ENCODE measurements at regions not wholly inside any gene's neighbourhood (a gene's known extent, or its start where the extent isn't known, plus 50 kb on each side); places are given as distances from the start of the nearest gene placed in this dataset.

GRCh38 chrX:15977644-15978043 lies 123.0 kb upstream of the AP1S2 start:
- no peak for DNase-seq

DNA sequence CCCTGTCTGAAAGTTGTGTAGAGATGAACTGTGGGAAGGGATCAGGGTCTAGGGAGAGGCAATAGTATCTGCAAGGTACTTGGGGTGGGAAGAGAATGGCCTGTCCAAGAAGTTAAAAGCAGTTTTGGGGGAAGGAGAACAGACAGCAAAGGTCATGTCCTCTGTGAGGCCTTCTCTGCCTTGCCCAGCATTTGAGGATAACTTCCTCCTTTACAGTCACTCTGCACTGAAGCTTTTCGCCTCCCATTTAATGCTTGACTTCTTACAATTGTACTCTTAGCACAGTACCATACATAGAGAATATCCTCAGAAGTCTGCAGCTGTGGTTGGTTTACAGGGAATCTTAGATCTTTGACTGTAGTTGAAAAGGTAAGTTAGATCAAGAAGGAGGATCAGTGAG lies 121.8 kb upstream of the AP1S2 start:
- DNase-seq = no peak

GRCh38 chrX:15973946-15974345 lies 119.3 kb upstream of the AP1S2 start:
- no peak for DNase-seq

- peak; percentile 32 for DNase-seq
Measured at GRCh38 chrX:15973299-15973698, 118.7 kb upstream of the AP1S2 start.

- DNase-seq = no peak
Measured at GRCh38 chrX:15971696-15972095, 117.1 kb upstream of the AP1S2 start.

DNA sequence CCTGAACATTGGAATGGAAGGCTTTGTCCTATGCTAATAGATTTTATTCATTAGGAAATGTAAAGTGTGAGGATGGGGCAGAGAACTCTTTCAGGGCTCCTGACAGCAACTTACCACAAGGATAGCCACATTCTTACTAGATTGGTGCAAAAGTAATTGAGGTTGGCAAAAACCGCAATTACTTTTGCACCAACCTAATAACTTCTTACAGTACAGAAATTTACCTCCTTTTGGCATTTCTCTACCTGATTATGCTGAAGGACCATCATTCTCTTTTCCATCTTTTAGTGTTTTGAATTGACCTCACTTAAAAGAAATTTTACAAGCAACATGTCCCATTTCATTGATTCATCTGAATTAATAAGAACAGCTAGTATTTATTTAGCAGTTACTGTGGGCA lies 109.2 kb upstream of the AP1S2 start:
- no peak for DNase-seq

- no peak for DNase-seq
Measured at GRCh38 chrX:15960237-15960636, 105.6 kb upstream of the AP1S2 start.

DNA sequence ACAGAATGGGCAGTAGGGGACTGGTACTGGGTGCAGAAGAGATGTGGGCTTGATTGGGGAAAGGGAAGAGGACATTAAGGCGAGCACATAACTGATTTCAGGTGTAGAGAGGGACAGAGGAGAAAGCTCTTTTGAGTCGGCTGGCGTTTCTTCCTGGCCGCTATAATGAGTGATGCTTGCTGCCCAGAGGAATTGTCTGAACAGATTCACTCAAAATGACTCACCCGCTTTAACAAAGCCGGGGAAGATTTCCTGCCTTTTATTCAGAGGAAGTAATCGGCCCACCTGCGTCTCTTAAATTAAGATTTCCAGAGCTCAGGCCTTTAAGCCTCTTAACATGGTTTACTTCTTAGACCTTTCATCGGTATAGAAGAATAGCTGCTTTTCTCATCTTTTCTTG lies 102.1 kb upstream of the AP1S2 start:
- DNase-seq = no peak

- no peak for DNase-seq
Measured at GRCh38 chrX:15953801-15954200, 99.2 kb upstream of the AP1S2 start.

DNA sequence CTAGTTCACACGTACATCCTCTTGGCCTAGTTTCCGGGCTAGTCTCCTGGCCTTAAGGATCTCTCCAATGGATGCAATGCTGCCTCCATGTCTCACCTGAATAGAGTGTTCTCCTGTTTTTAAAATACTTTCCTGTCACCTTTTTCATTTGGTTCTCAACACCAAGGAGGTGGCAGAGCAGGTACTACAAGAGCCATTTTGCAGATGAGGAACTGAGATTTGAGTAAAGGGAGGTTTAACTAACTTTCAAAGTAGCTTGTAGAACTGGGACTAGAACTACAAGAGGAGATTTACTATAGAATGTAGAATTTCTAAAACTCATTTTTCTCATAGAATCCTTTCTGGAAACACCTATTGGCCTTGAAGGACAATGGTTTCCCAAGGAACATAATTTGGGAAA lies 97.6 kb upstream of the AP1S2 start:
- no peak for DNase-seq

DNA sequence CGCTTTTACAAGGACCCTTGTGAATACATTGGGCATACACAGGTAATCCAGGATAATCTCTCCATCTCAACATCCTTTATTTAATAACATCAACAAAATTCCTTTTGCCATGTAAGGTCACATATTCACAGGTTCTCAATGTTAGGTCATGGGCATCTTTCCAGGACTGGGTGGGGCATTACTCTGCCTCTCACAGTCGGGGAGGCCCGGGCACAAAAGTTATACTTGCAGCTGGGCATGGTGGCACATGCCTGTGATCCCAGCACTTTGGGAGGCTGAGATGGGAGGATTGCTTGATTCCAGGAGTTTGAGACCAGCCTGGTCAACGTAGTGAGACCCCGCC lies 93.7 kb upstream of the AP1S2 start:
- no peak for DNase-seq

DNA sequence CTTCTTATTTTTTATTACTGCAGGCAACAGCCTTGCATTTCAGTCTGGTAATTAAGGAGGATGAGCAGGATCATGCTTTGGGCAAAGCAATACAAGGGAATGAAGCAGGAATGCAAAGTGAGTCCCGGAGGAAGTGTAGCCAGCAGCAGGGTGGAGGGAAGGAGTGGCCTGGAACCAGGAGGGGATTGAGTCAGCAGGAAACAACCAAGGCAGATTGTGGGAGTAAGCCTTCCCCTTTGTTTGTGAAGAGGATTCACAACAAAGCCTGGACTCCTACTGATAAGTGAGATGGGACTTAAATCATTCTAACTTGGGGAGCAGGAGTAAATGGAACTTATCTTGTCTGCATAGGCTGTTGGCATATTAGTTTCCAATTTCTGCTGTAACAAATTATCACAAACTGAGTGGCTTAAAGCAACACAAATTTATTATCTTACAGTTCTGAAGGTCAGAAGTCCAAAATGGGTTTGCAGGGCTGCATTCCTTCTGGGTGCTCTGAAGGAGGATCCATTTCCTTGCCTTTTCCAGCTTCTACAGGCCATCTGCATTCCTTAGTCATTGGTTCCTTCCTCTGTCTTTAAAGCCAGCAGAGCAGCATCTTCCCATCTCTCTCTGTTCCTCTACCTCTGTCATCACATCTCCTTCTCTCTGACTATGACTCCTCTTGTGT lies 93.2 kb upstream of the AP1S2 start:
- DNase-seq = no peak

DNA sequence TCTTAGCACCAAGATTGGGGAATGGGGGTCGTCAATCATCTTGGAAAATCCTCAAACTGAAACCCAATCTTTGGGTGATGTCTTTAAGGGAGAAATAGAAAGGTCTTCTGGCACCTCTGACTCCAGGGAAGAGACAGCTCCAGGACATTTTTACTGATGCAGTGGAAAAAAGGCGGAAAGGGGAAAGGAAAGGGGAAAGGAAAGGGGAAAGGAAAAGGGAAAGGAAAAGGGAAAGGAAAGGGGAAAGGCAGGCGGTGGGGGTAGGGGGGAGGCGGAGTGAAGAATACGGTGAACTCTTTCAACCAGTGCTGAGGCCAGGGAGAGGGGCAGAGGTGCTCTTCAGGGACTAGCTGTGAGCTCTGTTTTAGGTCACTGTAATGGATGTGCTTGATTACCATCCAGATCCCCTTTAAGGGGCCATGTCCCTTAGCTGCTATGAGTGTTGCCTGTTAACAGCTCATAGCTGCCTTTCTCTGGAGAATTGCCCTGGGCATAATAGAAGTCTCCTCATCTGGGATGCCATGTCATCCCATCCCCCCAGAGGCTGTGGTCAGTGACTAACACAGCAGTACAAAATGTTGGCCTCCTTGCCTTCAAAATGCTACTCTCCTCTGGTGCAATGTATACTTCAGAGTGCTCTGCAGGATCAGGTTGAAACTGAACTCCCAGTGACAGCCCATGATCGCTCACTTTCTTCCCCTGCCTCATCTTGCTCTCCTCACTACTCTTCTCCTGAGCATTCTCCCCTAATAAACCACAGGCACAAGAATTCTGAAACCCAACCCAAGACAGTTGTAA lies 92.4 kb upstream of the AP1S2 start:
- no peak for DNase-seq

GRCh38 chrX:15943391-15943790 lies 88.8 kb upstream of the AP1S2 start:
- no peak for DNase-seq

GRCh38 chrX:15942307-15942706 lies 87.7 kb upstream of the AP1S2 start:
- no peak for DNase-seq

DNA sequence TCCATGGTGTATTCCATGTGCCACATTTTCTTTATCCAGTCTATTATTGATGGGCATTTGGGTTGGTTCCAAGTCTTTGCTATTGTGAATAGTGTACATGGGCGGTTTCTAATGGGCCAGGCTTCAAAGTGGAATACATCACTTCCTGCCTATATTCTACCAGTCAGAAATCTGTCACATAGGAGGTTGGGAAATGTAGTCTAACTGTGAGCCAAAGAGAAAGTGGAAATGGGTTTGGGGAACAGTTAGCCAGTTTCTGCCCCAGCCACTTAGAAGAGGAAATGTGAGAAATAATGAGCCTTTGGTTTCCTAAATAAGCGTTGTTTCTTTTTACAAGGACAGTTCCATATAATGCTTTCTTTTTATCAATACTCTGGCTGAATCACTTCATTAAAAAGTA lies 85.1 kb upstream of the AP1S2 start:
- DNase-seq = peak; percentile 2

- DNase-seq = no peak
Measured at GRCh38 chrX:15938072-15938471, 83.5 kb upstream of the AP1S2 start.

GRCh38 chrX:15931362-15931761 lies 76.7 kb upstream of the AP1S2 start:
- DNase-seq = no peak

GRCh38 chrX:15930585-15930984 lies 76.0 kb upstream of the AP1S2 start:
- DNase-seq = no peak

DNA sequence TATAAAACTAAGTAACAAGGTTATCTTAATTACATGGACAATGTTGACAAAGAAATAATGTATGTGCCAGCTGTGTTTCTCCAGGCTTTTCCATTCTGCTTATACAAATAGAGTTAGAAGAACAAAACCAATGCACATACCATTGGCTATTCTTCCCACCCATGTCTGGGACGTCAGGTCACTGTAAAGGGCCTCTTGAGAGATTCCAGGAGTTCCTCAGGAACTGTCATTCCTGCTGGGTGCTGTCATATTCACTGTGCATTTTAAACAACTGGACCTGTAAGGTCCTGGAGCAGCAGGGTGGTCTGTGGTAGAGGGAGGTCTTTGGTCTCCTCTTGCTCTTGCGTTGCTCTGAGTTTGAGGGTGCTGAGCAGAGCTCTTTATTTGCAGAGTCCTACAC lies 74.6 kb upstream of the AP1S2 start:
- DNase-seq = no peak

- DNase-seq = no peak
Measured at GRCh38 chrX:15926622-15927021, 72.0 kb upstream of the AP1S2 start.

DNA sequence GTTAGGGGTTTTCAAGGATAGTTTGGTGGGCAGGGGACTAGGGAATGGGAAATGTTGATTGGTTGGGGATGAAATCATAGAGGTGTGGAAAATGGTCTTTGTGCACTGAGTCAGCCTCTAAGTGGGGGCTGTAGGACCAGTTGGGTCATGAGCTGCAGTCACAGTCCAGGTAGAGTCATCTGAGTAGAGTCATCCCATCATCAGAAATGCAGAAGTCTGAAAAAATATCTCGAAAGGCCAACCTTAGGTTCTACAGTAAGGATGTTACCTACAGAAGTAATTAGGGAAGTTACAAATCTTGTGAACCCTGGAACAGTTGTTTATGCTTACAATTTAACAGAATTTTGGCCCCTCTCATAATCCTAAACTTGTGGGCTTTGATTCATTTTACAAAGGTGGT lies 63.4 kb upstream of the AP1S2 start:
- DNase-seq = no peak

DNA sequence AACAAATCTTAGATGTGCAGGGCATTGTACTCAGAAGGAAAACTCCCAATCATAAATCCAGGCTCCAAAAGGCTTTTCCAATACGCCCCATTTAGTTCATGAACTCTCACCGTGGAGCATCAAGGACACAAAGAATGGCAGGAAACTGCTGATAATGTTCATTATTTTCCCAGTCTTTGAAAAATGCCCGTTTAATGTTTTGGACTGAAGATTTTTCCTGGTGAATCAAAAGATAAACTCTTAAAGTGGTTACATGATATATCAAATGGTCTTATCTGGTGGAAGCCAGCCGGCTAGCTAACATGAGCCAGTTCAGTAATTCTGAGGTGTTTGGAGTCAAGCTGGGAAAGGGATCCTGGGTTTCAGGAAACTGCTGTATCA lies 62.1 kb upstream of the AP1S2 start:
- no peak for DNase-seq

DNA sequence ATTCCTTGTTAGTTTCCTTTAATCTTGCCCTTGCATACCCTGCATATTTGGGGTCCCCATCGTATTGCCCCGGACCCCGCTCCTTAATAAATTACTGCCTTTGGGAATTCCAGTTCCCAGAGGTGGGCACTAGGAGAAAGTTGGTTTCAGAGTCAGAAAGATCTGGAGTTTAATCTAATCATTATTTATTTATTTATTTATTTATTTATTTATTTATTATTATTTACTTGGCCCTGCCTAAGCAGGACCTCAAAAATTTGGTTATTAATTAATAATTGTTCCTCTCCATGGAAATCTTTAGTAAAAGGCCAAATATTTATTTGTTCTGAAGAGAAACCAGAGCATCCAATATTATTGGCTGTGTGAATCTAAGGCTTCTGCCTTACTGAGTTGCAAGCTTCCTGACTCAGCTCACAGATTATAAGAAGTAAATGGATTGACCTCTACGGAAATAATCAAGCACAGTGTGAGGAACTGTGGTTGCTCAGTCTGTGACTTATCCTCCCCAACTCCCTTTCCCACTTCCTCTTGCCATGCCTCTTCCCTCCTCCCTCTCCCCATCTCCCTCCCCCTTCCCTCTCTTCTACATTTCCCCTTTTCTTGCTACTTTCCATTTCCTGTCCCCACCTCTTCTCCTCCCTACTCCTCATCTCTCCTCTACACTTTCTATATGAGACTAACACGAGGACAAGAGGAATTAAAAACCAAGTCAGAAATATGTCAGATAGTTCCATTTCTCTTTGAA lies 61.5 kb upstream of the AP1S2 start:
- no peak for DNase-seq
